ENCODE measurements at regions not wholly inside any gene's neighbourhood (a gene's known extent, or its start where the extent isn't known, plus 50 kb on each side); places are given as distances from the start of the nearest gene placed in this dataset.

DNA sequence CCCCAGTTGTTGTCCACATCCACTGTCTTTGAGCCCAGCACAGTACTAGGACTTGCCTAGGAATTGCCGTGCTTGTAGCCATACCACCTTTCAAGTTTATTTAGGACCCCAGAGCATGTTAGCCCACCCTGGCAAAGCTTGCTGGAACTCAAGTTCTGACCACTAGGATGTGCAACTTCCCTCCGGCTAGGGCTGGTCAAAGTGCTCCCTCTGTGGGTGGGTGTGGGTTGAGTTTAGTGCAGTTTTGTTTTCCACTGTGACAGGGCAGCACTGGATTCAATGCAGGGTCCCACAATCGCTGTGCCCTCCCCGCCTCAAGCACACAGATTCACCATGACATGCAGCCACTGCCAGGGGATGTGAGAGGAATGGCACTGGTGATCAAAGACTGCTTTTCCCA is 96.0 kb downstream of the RASGEF1B start:
- no peak overlapping the region for H3K27ac ChIP-seq
- no peak for TF ChIP-seq POLR2A (IDR thresholded peaks at IDR 0.05)
- TF ChIP-seq, protein P1, sequence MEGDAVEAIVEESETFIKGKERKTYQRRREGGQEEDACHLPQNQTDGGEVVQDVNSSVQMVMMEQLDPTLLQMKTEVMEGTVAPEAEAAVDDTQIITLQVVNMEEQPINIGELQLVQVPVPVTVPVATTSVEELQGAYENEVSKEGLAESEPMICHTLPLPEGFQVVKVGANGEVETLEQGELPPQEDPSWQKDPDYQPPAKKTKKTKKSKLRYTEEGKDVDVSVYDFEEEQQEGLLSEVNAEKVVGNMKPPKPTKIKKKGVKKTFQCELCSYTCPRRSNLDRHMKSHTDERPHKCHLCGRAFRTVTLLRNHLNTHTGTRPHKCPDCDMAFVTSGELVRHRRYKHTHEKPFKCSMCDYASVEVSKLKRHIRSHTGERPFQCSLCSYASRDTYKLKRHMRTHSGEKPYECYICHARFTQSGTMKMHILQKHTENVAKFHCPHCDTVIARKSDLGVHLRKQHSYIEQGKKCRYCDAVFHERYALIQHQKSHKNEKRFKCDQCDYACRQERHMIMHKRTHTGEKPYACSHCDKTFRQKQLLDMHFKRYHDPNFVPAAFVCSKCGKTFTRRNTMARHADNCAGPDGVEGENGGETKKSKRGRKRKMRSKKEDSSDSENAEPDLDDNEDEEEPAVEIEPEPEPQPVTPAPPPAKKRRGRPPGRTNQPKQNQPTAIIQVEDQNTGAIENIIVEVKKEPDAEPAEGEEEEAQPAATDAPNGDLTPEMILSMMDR (IDR thresholded peaks at IDR 0.05), result no peak
- WGBS, 2 donors, result 88 to 94% methylated on average over 4 of the region's 4 CpGs
- intact Hi-C loops (cut with DNase I), result no loop called here
- DNase-seq, result no peak
- no peaks in the 10 kb centered on the region for H3K27me3 ChIP-seq
- no peaks in the 10 kb centered on the region for H3K9me3 ChIP-seq
- H3K4me1 ChIP-seq, result no peaks in the 10 kb centered on the region
- H3K4me3 ChIP-seq (replicated peaks in 1 of 3), result no peak overlapping the region
- no peaks in the 10 kb centered on the region for H3K36me3 ChIP-seq

DNA sequence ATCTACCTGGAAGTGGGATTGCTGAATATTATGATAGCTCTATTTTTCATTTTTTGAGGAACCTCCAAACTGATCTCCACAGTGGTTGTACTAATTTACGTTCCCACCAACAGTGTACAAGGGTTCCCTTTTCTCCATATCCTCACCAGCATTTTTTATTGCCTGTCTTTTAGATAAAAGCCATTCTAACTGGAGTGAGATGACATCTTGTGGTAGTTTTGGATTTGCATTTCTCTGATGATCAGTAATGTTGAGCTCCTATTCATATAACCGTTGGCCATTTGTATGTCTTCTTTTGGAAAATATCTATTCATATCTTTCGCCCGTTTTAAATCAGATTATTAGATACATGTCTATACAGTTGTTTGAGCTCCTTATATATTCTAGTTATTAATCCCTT is 101.8 kb downstream of the RASGEF1B start:
- Histone ChIP-seq H3K9me3 (no peaks in the 10 kb centered on the region), H3K36me3 (no peaks in the 10 kb centered on the region), H3K27me3 (no peaks in the 10 kb centered on the region), H3K4me3 (replicated peaks in 1 of 3) (no peak overlapping the region), H3K4me1 (no peaks in the 10 kb centered on the region), H3K27ac (no peak overlapping the region)
- intact Hi-C loops (cut with DNase I), result no loop called here
- no peak for TF ChIP-seq POLR2A (IDR thresholded peaks at IDR 0.05)
- TF ChIP-seq, protein P1 (IDR thresholded peaks at IDR 0.05), result no peak
- no peak for DNase-seq
- 88% methylated on average over 4 of the region's 4 CpGs for WGBS, 2 donors

DNA sequence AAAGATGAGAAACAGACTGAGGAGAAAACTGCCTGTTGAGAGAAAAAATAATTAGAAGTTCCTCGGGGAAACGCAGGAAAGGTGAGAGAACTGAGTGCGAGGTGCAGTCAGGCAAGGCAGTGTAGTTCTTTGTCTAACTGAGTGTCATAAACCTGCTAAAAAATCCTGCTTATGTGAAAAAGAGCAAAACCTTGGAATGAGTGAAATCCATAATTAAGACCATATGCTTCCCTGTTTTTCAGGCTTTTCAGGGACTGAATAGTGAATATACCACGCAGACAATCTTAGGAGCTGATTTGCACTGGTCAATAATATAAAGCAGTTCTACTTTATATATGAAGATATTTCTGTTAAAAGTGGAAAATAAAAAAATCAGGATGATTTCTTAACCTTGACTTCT is 104.9 kb downstream of the RASGEF1B start:
- Histone ChIP-seq H3K27ac (no peak overlapping the region), H3K4me3 (replicated peaks in 1 of 3) (no peak overlapping the region), H3K4me1 (no peaks in the 10 kb centered on the region), H3K36me3 (no peaks in the 10 kb centered on the region), H3K27me3 (no peaks in the 10 kb centered on the region), H3K9me3 (no peaks in the 10 kb centered on the region)
- WGBS, 2 donors, result 84 to 88% methylated on average over 4 of the region's 4 CpGs
- intact Hi-C loops (cut with DNase I), result no loop called here
- DNase-seq, result no peak
- TF ChIP-seq, protein P1 (IDR thresholded peaks at IDR 0.05), result no peak
- TF ChIP-seq POLR2A (IDR thresholded peaks at IDR 0.05), result no peak

DNA sequence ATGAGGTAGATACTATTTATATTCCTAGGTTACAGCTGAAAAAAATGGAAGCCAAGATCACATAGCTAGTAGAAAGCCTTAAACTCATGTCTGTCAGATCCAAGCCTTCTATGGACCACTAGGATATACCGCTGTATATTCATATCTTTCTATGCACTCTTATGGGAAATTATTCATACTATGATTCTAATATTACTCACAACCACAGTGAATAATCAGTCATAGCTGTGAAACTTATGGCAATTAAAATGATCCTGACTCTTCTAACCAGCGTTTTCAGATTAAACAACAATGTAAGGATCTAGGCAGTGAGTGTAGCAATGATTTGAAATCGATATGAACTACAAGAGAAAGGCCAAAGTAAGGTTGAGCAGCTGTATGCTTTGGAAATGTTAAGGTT is 111.0 kb downstream of the RASGEF1B start:
- WGBS, 2 donors, result 86 to 87% methylated on average over 3 of the region's 3 CpGs
- H3K4me3 ChIP-seq (replicated peaks in 1 of 3), result no peak overlapping the region
- TF ChIP-seq, protein P1 (IDR thresholded peaks at IDR 0.05), result no peak
- no peak for TF ChIP-seq POLR2A (IDR thresholded peaks at IDR 0.05)

DNA sequence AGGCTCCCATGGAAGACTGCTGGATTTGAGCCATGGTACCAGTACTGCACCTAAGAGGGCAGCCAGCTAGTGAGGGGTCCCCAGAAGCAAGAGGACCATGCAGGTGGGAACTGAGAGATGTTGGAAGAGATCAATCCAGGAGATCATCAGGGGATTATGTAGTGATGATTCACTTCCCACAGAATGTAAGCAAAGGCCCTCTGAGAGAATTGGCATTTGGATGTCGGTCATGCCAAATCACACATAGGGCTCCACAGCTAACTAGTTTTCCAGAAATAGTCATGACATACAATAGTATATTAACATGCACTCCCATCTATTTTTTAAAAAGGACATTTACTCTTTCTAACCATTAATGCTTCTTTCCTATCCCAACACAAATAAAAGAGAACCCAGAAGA is 112.5 kb downstream of the RASGEF1B start:
- TF ChIP-seq POLR2A (IDR thresholded peaks at IDR 0.05), result no peak
- TF ChIP-seq, protein P1 (IDR thresholded peaks at IDR 0.05), result no peak
- Histone ChIP-seq H3K27ac (no peak overlapping the region), H3K4me3 (replicated peaks in 1 of 3) (no peak overlapping the region), H3K36me3 (no peaks in the 10 kb centered on the region), H3K4me1 (no peaks in the 10 kb centered on the region), H3K27me3 (no peaks in the 10 kb centered on the region), H3K9me3 (no peaks in the 10 kb centered on the region)
- DNase-seq, result no peak
- 89 to 91% methylated on average over 1 of the region's 1 CpG for WGBS, 2 donors
- intact Hi-C loops (cut with DNase I), result no loop called here

More for the DNA sequence above, 111.0 kb downstream of the RASGEF1B start:
- Histone ChIP-seq H3K27ac (no peak overlapping the region), H3K36me3 (no peaks in the 10 kb centered on the region), H3K27me3 (no peaks in the 10 kb centered on the region), H3K4me1 (no peaks in the 10 kb centered on the region), H3K9me3 (no peaks in the 10 kb centered on the region)
- DNase-seq, result no peak
- intact Hi-C loops (cut with DNase I), result no loop called here

Measured in thyroid gland (tissue), 4 donors.